ENCODE measurements at regions not wholly inside any gene's neighbourhood (a gene's known extent, or its start where the extent isn't known, plus 50 kb on each side); places are given as distances from the start of the nearest gene placed in this dataset.
A peak's percentile ranks its signal among the peaks of the same experiment; 100 is the strongest.

DNA sequence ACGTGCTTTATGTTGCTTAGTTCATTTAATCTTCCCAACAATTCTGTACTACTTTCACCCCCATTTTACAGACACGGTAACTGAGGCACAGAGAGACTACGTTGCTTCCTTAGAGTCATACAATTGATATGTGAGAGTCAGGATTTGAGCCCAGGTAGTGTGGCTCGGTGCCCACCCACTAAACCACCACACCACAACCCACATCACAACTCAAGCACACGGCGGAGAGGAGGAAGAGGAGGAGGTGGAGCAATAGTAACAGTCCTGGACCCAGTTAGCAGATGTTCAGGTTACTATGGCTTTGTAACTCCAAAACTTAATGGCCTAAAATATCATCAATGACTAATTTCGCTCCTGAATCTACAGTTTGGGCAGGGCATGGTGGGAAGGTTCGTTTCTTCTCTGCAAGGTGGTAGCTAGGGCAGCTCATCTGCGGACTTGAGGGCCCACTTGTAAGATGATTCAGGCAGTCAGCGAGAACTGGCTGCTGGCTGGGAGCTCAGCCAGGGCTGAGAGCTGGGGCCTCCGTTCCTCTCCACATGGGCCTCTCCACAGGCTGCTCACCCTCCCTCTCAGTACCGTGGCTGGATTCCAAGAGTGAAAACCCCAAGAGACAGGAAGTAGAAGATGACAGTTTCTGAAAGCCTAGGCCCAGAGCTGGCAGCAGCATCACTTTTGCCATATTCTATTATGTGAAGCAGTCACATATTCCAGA lies 167.1 kb downstream of the ZFP36L2 start:
- peak overlapping the region in 1 of 2 donors; percentile 9 for H3K27ac ChIP-seq (ENCODE audit: low read depth in 1 of 2, low read length in 2 of 2)
- WGBS = 70% methylated on average over 12 of the region's 12 CpGs

DNA sequence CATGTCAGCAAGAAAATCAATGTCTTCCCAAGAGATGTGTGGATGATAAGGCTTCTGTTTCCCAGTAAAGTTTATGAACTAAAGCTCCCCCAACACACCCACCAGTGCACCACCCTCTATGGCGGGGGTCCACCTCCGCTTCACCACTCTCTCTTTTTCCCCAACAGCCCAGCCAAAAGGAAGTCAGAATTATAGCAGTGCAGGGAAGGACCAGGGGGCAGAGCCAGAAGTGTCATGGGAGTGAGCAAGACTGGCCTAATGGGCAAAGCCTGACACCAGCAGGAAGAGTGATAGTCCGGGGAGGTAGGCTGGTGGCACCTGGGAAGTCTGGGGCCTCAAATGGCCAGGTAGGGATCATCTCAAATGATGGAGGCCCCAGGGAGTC lies 167.7 kb downstream of the ZFP36L2 start:
- Histone ChIP-seq H3K9ac (ENCODE audit: low read depth in 1 of 2, low read length in 2 of 2) (no peak overlapping the region), H3K27me3 (ENCODE audit: control insufficient read depth in 4 of 4, insufficient read depth in 4 of 4, low read length in 3 of 4) (no peaks in the 10 kb centered on the region), H3K36me3 (ENCODE audit: control insufficient read depth in 4 of 4, insufficient read depth in 3 of 4, low read depth in 1 of 4, low read length in 3 of 4) (no peaks in the 10 kb centered on the region), H3K27ac (ENCODE audit: low read depth in 1 of 2, low read length in 2 of 2) (no peak overlapping the region), H3K4me1 (ENCODE audit: control insufficient read depth in 4 of 4, insufficient read depth in 4 of 4, low read length in 3 of 4) (peaks cover 2 to 17% (median 7%) of the 10 kb centered on the region in 4 donors), H3K9me3 (ENCODE audit: control insufficient read depth in 4 of 4, low read length in 3 of 4) (no peaks in the 10 kb centered on the region), H3K4me3 (ENCODE audit: low read depth in 1 of 3, low read length in 3 of 3) (no peak overlapping the region)
- WGBS = 90% methylated on average over 3 of the region's 3 CpGs
- DNase-seq (ENCODE audit: low spot score) = no peak
- TF ChIP-seq, protein P1, sequence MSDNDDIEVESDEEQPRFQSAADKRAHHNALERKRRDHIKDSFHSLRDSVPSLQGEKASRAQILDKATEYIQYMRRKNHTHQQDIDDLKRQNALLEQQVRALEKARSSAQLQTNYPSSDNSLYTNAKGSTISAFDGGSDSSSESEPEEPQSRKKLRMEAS (IDR thresholded peaks at IDR 0.05) = no peak
- no peak for TF ChIP-seq HNF4G (IDR thresholded peaks at IDR 0.05)
- TF ChIP-seq, protein P2, sequence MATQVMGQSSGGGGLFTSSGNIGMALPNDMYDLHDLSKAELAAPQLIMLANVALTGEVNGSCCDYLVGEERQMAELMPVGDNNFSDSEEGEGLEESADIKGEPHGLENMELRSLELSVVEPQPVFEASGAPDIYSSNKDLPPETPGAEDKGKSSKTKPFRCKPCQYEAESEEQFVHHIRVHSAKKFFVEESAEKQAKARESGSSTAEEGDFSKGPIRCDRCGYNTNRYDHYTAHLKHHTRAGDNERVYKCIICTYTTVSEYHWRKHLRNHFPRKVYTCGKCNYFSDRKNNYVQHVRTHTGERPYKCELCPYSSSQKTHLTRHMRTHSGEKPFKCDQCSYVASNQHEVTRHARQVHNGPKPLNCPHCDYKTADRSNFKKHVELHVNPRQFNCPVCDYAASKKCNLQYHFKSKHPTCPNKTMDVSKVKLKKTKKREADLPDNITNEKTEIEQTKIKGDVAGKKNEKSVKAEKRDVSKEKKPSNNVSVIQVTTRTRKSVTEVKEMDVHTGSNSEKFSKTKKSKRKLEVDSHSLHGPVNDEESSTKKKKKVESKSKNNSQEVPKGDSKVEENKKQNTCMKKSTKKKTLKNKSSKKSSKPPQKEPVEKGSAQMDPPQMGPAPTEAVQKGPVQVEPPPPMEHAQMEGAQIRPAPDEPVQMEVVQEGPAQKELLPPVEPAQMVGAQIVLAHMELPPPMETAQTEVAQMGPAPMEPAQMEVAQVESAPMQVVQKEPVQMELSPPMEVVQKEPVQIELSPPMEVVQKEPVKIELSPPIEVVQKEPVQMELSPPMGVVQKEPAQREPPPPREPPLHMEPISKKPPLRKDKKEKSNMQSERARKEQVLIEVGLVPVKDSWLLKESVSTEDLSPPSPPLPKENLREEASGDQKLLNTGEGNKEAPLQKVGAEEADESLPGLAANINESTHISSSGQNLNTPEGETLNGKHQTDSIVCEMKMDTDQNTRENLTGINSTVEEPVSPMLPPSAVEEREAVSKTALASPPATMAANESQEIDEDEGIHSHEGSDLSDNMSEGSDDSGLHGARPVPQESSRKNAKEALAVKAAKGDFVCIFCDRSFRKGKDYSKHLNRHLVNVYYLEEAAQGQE (IDR thresholded peaks at IDR 0.05) = no peak
- no peak for TF ChIP-seq HNF4A (conservative IDR thresholded peaks at IDR 0.05)
- TF ChIP-seq, protein P3, sequence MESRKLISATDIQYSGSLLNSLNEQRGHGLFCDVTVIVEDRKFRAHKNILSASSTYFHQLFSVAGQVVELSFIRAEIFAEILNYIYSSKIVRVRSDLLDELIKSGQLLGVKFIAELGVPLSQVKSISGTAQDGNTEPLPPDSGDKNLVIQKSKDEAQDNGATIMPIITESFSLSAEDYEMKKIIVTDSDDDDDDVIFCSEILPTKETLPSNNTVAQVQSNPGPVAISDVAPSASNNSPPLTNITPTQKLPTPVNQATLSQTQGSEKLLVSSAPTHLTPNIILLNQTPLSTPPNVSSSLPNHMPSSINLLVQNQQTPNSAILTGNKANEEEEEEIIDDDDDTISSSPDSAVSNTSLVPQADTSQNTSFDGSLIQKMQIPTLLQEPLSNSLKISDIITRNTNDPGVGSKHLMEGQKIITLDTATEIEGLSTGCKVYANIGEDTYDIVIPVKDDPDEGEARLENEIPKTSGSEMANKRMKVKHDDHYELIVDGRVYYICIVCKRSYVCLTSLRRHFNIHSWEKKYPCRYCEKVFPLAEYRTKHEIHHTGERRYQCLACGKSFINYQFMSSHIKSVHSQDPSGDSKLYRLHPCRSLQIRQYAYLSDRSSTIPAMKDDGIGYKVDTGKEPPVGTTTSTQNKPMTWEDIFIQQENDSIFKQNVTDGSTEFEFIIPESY (IDR thresholded peaks at IDR 0.05) = no peak
- no peak for TF ChIP-seq GABPA (IDR thresholded peaks at IDR 0.05 in 1 of 2, conservative IDR thresholded peaks at IDR 0.05 in 1 of 2)

More for the DNA sequence above, 167.1 kb downstream of the ZFP36L2 start:
- Histone ChIP-seq H3K9ac (ENCODE audit: low read depth in 1 of 2, low read length in 2 of 2) (no peak overlapping the region), H3K4me3 (ENCODE audit: low read depth in 1 of 3, low read length in 3 of 3) (no peak overlapping the region), H3K27me3 (ENCODE audit: control insufficient read depth in 4 of 4, insufficient read depth in 4 of 4, low read length in 3 of 4) (no peaks in the 10 kb centered on the region), H3K36me3 (ENCODE audit: control insufficient read depth in 4 of 4, insufficient read depth in 3 of 4, low read depth in 1 of 4, low read length in 3 of 4) (no peaks in the 10 kb centered on the region), H3K4me1 (ENCODE audit: control insufficient read depth in 4 of 4, insufficient read depth in 4 of 4, low read length in 3 of 4) (peaks cover 2 to 17% (median 7%) of the 10 kb centered on the region in 4 donors), H3K9me3 (ENCODE audit: control insufficient read depth in 4 of 4, low read length in 3 of 4) (no peaks in the 10 kb centered on the region)
- no peak for TF ChIP-seq HNF4G (IDR thresholded peaks at IDR 0.05)
- no peak for TF ChIP-seq HNF4A (conservative IDR thresholded peaks at IDR 0.05)
- TF ChIP-seq, protein P2 (IDR thresholded peaks at IDR 0.05) = no peak
- TF ChIP-seq GABPA (IDR thresholded peaks at IDR 0.05 in 1 of 2, conservative IDR thresholded peaks at IDR 0.05 in 1 of 2) = no peak
- TF ChIP-seq RAD21 (IDR thresholded peaks at IDR 0.05) = peak in 1 of 2 donors; percentile 46
- TF ChIP-seq EGR1 (IDR thresholded peaks at IDR 0.05; ENCODE audit: low read depth in 2 of 2) = no peak
- TF ChIP-seq FOXA1 (IDR thresholded peaks at IDR 0.05) = no peak
- TF ChIP-seq RXRA (IDR thresholded peaks at IDR 0.05) = no peak
- no peak for TF ChIP-seq TAF1 (conservative IDR thresholded peaks at IDR 0.05)
- TF ChIP-seq, protein P4, sequence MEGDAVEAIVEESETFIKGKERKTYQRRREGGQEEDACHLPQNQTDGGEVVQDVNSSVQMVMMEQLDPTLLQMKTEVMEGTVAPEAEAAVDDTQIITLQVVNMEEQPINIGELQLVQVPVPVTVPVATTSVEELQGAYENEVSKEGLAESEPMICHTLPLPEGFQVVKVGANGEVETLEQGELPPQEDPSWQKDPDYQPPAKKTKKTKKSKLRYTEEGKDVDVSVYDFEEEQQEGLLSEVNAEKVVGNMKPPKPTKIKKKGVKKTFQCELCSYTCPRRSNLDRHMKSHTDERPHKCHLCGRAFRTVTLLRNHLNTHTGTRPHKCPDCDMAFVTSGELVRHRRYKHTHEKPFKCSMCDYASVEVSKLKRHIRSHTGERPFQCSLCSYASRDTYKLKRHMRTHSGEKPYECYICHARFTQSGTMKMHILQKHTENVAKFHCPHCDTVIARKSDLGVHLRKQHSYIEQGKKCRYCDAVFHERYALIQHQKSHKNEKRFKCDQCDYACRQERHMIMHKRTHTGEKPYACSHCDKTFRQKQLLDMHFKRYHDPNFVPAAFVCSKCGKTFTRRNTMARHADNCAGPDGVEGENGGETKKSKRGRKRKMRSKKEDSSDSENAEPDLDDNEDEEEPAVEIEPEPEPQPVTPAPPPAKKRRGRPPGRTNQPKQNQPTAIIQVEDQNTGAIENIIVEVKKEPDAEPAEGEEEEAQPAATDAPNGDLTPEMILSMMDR (IDR thresholded peaks at IDR 0.05; ENCODE audit: low read depth, low read length, missing input control) = no peak
- TF ChIP-seq FOXA2 (IDR thresholded peaks at IDR 0.05) = no peak
- peak; percentile 39 for TF ChIP-seq NR2F2 (IDR thresholded peaks at IDR 0.05)
- no peak for TF ChIP-seq SP1 (IDR thresholded peaks at IDR 0.05)
- no peak for TF ChIP-seq YY1 (IDR thresholded peaks at IDR 0.05)
- TF ChIP-seq JUND (IDR thresholded peaks at IDR 0.05) = no peak
- no peak for DNase-seq (ENCODE audit: low spot score)

Data from liver (tissue), 8 donors.